ENCODE measurements at regions not wholly inside any gene's neighbourhood (a gene's known extent, or its start where the extent isn't known, plus 50 kb on each side); places are given as distances from the start of the nearest gene placed in this dataset.
"Not testable (repeated sequence)": the region's sequence is repeated elsewhere in the genome, so short reads cannot be mapped to it uniquely, and the experiment has no call there.

- no peak for DNase-seq (ENCODE audit: low spot score)
Measured at GRCh38 chr5:68021916-68022315, 193.6 kb upstream of the PIK3R1 start.

DNA sequence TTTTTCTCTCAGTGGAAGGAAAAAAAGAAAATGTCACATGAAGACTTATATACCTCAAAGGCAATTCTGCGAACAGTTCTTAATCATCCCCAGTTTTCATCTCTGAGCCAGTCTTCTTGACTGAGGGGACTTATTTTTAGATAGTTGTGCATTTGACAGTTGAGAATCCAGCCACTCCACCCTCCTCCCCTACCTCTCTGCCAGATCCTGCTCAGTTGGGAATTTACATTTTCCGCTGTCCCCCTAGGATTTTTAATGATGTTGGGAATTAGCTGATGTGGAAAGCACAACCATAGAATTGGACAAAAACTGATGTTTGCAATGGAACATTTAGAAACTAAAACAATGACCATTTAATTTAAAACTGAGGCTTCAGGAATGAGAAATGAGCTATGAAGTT lies 194.3 kb upstream of the PIK3R1 start:
- DNase-seq (ENCODE audit: low spot score): no peak

- not testable (repeated sequence) for DNase-seq (ENCODE audit: low spot score)
Measured at GRCh38 chr5:68020461-68020969, 195.0 kb upstream of the PIK3R1 start.

GRCh38 chr5:68015381-68016302 lies 199.9 kb upstream of the PIK3R1 start:
- no peak for DNase-seq (ENCODE audit: low spot score)

DNA sequence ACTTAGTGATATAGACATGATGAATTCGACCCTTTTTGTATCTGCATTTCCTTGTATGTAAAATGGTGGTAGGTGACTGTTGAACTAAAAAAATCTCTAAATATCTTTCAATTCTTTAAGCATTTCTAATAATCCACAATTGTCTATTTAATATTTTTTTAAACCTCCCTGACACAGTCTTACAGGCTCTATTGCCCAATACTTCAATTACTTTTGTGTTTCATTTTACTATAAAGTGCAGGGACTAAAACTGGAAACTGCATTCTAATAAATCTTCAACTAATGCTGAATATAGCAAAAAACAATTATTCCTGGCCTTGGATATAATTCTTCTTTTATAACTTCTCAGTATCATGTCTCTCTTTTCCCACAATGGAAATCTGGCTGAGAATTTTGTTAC lies 202.7 kb upstream of the PIK3R1 start:
- DNase-seq (ENCODE audit: low spot score): no peak

- no peak for DNase-seq (ENCODE audit: low spot score)
Measured at GRCh38 chr5:68012429-68012828, 203.1 kb upstream of the PIK3R1 start.

DNA sequence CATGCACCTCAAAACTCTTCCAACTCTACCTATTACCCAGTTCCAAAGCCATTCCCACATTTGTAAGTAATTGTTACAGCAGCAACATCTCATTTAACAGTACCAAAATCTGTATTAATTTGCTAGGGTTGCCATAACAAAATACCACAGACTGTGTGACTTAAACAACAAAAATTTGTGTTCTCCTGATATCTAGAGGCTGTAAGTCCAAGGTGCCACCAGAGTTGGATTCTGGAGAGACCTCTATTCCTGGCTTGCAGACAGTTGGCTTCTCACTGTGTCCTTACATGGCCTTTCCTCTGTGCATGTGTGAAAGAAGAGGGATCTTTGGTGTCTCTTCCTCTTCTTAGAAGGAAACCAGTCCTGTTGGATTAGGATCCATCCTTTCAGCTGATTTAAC lies 203.8 kb upstream of the PIK3R1 start:
- no peak for DNase-seq (ENCODE audit: low spot score)

- no peak for DNase-seq (ENCODE audit: low spot score)
Measured at GRCh38 chr5:68011259-68011760, 204.2 kb upstream of the PIK3R1 start.

- no peak for DNase-seq (ENCODE audit: low spot score)
Measured at GRCh38 chr5:68010740-68011139, 204.8 kb upstream of the PIK3R1 start.

- DNase-seq (ENCODE audit: low spot score): no peak
Measured at GRCh38 chr5:68007451-68007850, 208.1 kb upstream of the PIK3R1 start.

- DNase-seq (ENCODE audit: low spot score): no peak
Measured at GRCh38 chr5:68002836-68003235, 212.7 kb upstream of the PIK3R1 start.

- DNase-seq (ENCODE audit: low spot score): no peak
Measured at GRCh38 chr5:68000805-68001204, 214.8 kb upstream of the PIK3R1 start.

DNA sequence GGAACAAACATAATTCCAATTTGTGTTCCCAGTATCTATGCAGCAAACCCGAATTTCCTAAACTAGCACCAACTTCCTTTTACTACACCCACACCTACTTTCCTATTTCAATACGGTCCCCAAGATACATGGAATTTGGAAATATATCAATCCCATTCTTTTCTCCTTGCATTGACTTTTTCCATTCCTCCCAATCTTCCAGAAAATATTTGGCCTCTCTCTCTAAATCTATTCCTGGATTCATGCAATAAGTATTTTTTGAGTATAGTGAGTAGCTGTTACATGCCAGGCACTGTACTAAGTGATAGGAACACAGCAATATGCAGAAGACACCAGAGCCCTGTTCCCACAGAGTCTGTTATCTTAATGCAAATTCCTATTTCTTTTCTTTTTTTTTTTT lies 216.2 kb upstream of the PIK3R1 start:
- no peak for DNase-seq (ENCODE audit: low spot score)

- DNase-seq (ENCODE audit: low spot score): no peak
Measured at GRCh38 chr5:67998709-67999261, 216.8 kb upstream of the PIK3R1 start.

DNA sequence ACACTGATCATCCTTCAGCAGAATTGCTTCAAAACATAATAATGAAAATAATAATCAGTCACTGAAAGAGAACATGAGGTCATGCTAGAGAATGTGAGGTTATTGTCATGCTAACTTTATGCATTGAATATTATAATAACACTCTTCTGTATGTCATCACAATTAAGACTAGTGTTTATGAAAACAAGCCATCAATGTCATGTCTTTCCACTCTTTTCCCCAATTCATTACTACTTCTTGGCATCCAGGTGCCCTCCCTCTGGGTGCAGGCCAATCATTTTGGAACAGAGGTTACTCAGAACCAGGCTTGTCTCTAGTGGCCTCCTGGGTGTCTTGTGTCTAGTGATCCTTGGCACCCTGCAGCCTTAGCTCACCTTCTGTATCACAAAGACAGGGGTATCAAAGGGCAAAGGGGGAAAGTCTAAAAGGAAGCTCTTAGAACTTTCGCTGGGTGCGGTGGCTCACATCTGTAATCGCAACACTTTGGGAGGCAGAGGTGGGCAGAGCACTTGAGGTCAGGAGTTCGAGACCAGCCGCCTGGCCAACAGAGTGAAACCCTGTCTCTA lies 217.6 kb upstream of the PIK3R1 start:
- no peak for DNase-seq (ENCODE audit: low spot score)

DNA sequence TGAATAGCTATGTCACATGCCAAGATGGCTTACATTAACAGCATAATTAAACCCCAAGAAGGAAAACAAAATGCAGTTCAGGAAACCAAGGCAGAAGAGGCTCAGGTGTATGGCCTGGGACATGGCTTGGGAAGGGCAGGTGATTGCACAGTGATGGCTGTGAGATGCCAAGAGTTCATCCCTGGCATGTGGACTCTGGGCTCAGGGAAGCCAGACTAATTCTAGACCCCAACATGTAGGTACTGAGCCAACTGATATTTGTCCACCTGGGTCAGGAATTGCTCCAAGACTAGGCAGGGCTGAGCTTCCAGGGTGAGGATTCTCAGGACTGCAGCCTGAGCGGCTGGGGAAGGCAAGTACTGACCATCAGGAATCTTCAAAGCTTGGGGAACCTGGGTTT lies 218.4 kb upstream of the PIK3R1 start:
- no peak for DNase-seq (ENCODE audit: low spot score)

DNA sequence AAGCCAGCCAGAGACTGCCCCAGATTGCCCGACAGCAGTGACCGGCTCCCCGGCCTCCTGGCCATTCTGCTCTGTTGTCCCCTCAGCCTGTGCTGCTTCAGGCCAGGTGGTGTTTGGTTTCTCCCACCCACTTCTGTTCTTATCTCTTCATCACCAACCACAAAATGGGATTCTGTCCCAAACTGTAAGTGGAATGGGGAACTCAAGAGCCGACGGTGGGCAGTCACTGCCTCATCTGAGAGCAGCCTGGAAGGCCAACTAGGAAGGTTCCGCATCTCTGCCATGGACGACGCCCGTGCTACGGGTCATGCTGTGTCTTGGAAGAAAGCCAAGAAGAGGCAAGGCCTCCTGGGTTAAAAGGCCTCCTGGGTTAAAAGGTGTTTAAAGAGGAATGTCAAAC lies 219.0 kb upstream of the PIK3R1 start:
- DNase-seq (ENCODE audit: low spot score): no peak

- DNase-seq (ENCODE audit: low spot score): no peak
Measured at GRCh38 chr5:67992923-67993322, 222.6 kb upstream of the PIK3R1 start.

DNA sequence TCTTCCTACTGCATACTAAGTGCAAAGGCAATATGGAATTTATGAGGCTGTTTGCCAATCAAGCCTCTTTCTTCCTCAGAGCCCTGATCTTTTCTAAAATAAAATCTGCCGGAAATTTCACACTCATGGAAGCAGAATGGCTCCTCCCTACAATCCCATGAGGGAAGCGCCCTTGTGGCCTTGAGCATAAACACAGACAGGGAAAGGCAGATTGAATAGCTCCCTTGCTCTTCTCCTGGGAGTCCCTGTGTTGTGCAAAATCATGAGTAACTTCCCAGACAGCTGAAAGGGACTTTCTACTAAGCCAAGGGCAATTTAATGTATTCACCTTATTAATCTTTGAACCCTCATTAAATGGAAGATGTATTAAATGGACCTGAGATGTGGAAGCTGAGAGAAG lies 226.1 kb upstream of the PIK3R1 start:
- no peak for DNase-seq (ENCODE audit: low spot score)

GRCh38 chr5:67986761-67987160 lies 228.8 kb upstream of the PIK3R1 start:
- DNase-seq (ENCODE audit: low spot score): no peak

DNA sequence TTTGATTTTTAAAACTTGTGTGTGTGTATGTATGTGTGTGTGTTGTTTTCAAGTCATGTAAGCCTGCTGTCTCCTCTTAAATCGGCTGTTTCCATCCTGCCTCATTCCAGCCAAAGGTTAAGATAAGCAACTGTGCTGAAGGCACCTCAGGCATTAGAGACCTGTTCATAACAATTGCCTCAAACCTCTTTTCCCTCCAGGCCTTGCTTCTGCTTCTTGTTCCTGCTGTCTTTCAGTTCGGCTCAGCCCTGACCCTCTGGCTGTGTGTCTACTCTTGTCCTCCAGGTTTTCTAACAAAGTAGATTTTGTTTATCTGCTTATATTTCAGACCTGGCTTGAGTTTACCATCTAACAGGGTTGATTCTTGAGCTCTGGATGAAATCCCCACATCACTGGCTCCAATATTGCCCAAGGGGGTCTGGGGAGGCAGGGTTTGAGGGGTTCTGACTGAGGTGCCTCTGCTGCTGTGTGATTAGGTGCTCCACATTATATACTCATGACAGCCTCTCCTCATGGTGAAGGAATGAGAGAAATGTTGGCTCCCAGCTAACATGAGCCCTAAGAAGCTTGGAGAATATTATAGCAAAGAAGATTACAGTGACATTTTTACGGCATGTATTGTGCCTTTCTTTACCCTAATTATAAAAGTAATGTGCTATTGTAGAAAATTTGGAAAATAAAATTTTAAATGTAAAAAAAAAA lies 229.7 kb upstream of the PIK3R1 start:
- DNase-seq (ENCODE audit: low spot score): no peak

GRCh38 chr5:67984546-67984945 lies 231.0 kb upstream of the PIK3R1 start:
- DNase-seq (ENCODE audit: low spot score): no peak

Measured in CD4-positive, alpha-beta T cell treated with Interleukin-6 at 100 ng/mL for 8 hours (primary cell).